ENCODE measurements at regions not wholly inside any gene's neighbourhood (a gene's known extent, or its start where the extent isn't known, plus 50 kb on each side); places are given as distances from the start of the nearest gene placed in this dataset.
"Not testable (repeated sequence)": the region's sequence is repeated elsewhere in the genome, so short reads cannot be mapped to it uniquely, and the experiment has no call there.

DNA sequence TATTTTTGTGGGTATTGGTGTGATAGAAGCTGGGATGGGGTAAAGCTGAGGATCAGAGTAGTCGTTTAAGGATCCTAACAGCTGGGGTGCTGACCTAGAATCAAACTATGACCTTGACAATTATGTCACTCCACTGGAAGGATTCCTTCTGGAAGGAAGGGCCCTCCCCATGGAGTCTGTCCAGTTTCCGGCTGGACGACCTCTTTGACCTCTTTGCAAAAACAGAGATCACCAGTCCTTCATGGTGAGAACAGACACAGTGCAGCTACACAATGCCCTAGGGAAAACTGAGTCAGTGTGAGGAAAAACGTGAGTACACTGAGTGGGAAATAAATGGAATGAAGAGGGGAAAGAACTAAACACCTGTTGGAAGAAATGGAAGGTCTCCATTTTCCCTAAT is 445.6 kb downstream of the MAT2B start:
- no peaks in the 10 kb centered on the region for H3K36me3 ChIP-seq (replicated peaks in 1 of 2; ENCODE audit: control extremely low read depth in 1 of 2, control insufficient read depth in 1 of 2, extremely low read depth in 1 of 2, insufficient read depth in 2 of 2, low read length in 1 of 2)
- 100% methylated on average over 1 of the region's 4 CpGs for WGBS (ENCODE audit: insufficient coverage)
- intact Hi-C loops (cut with micrococcal nuclease), result no loop called here
- DNase-seq (no peak), ATAC-seq (ENCODE audit: low read depth) (no peak)
- no peaks in the 10 kb centered on the region for H3K9me3 ChIP-seq (ENCODE audit: control extremely low read depth in 1 of 3, control insufficient read depth in 2 of 3, insufficient read depth in 1 of 3, low read length in 2 of 3)
- H3K79me2 ChIP-seq (ENCODE audit: control insufficient read depth, insufficient read depth, low read length), result no peaks in the 10 kb centered on the region
- Mint-ChIP-seq H3K27ac (no peak overlapping the region), H3K4me1 (no peaks in the 10 kb centered on the region), H3K9me3 (ENCODE audit: insufficient read depth) (no peaks in the 10 kb centered on the region), H3K27me3 (no peaks in the 10 kb centered on the region), H3K4me3 (no peak overlapping the region)
- no peak overlapping the region for H3K4me2 ChIP-seq (replicated peaks; ENCODE audit: low read depth, low read length, poor library complexity, severe bottlenecking)
- H2AFZ ChIP-seq (ENCODE audit: insufficient read depth, low read depth, low read length, poor library complexity, severe bottlenecking), result no peak overlapping the region
- no peaks in the 10 kb centered on the region for H3K27me3 ChIP-seq (replicated peaks in 1 of 4; ENCODE audit: control extremely low read depth in 1 of 4, control insufficient read depth in 3 of 4, insufficient read depth in 4 of 4, low read length in 3 of 4)
- H4K20me1 ChIP-seq (ENCODE audit: control insufficient read depth, insufficient read depth, low read length, poor library complexity, severe bottlenecking), result no peaks in the 10 kb centered on the region
- H3K27ac ChIP-seq (ENCODE audit: low read length in 2 of 2), result no peak overlapping the region
- TF ChIP-seq, protein P1, sequence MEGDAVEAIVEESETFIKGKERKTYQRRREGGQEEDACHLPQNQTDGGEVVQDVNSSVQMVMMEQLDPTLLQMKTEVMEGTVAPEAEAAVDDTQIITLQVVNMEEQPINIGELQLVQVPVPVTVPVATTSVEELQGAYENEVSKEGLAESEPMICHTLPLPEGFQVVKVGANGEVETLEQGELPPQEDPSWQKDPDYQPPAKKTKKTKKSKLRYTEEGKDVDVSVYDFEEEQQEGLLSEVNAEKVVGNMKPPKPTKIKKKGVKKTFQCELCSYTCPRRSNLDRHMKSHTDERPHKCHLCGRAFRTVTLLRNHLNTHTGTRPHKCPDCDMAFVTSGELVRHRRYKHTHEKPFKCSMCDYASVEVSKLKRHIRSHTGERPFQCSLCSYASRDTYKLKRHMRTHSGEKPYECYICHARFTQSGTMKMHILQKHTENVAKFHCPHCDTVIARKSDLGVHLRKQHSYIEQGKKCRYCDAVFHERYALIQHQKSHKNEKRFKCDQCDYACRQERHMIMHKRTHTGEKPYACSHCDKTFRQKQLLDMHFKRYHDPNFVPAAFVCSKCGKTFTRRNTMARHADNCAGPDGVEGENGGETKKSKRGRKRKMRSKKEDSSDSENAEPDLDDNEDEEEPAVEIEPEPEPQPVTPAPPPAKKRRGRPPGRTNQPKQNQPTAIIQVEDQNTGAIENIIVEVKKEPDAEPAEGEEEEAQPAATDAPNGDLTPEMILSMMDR (IDR thresholded peaks at IDR 0.05), result no peak
- TF ChIP-seq EZH2 (IDR thresholded peaks at IDR 0.05; ENCODE audit: borderline replicate concordance, insufficient read depth, low read depth, low read length, poor library complexity, severe bottlenecking), result no peak
- ChIA-PET POLR2A (no interaction called here), CTCF (interaction anchor here (1.4 kb wide), 1 partner anchor 29 kb away, joined by 3 read pairs; no protein-coding TSS in a partner anchor)
- no peaks in the 10 kb centered on the region for H3K4me1 ChIP-seq (ENCODE audit: control insufficient read depth in 2 of 2, insufficient read depth in 2 of 2, low read length in 2 of 2)
- no peak overlapping the region for H3K4me3 ChIP-seq (ENCODE audit: control extremely low read depth in 1 of 5, extremely low read depth in 1 of 5, insufficient read depth in 1 of 5, low read depth in 2 of 5, low read length in 4 of 5)
- H3K9ac ChIP-seq (ENCODE audit: low read length), result no peak overlapping the region

DNA sequence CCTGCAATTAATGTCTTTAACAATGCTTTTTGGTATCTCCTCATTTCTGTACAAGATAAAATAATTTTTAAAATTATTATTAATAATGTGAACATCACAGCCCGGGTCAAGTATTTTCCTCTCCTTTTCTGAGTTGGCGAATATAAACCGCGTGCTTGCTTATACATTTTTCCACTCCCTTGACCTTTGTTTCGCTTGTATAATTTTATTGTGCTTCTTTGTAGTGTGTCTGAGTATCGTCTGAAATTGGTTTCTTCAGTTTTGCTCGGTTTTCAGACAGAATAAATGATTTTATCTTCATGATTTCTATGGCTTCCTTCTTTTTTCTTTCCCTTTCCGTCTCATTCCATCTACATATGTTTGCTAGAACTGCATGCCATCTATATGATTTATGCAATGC is 448.5 kb downstream of the MAT2B start:
- H3K4me3 Mint-ChIP-seq, result no peak overlapping the region

GRCh38 chr5:163961230-163961629 is 455.8 kb downstream of the MAT2B start:
- H3K36me3 ChIP-seq (replicated peaks in 1 of 2; ENCODE audit: control extremely low read depth in 1 of 2, control insufficient read depth in 1 of 2, extremely low read depth in 1 of 2, insufficient read depth in 2 of 2, low read length in 1 of 2); H3K9me3 ChIP-seq (ENCODE audit: control extremely low read depth in 1 of 3, control insufficient read depth in 2 of 3, insufficient read depth in 1 of 3, low read length in 2 of 3): not testable (repeated sequence)

More for the DNA sequence above, 448.5 kb downstream of the MAT2B start:
- no CpG with 5 or more reads among the region's 8 CpGs for WGBS (ENCODE audit: insufficient coverage)
- Mint-ChIP-seq H3K27ac (no peak overlapping the region), H3K9me3 (ENCODE audit: insufficient read depth) (no peaks in the 10 kb centered on the region), H3K27me3 (no peaks in the 10 kb centered on the region), H3K4me1 (peaks cover 5% of the 10 kb centered on the region)
- CTCF ChIA-PET, result interaction anchor here (0.8 to 1.2 kb wide), 3 partner anchors 29 to 258 kb away, joined by 3 read pairs; no protein-coding TSS in a partner anchor
- TF ChIP-seq, protein P1 (IDR thresholded peaks at IDR 0.05), result no peak
- TF ChIP-seq EZH2 (IDR thresholded peaks at IDR 0.05; ENCODE audit: borderline replicate concordance, insufficient read depth, low read depth, low read length, poor library complexity, severe bottlenecking), result no peak
- H3K36me3 ChIP-seq (replicated peaks in 1 of 2; ENCODE audit: control extremely low read depth in 1 of 2, control insufficient read depth in 1 of 2, extremely low read depth in 1 of 2, insufficient read depth in 2 of 2, low read length in 1 of 2), result no peaks in the 10 kb centered on the region
- no peaks in the 10 kb centered on the region for H3K4me1 ChIP-seq (ENCODE audit: control insufficient read depth in 2 of 2, insufficient read depth in 2 of 2, low read length in 2 of 2)
- H2AFZ ChIP-seq (ENCODE audit: insufficient read depth, low read depth, low read length, poor library complexity, severe bottlenecking), result no peak overlapping the region
- no peaks in the 10 kb centered on the region for H3K27me3 ChIP-seq (replicated peaks in 1 of 4; ENCODE audit: control extremely low read depth in 1 of 4, control insufficient read depth in 3 of 4, insufficient read depth in 4 of 4, low read length in 3 of 4)
- intact Hi-C loops (cut with micrococcal nuclease), result no loop called here
- no peaks in the 10 kb centered on the region for H3K79me2 ChIP-seq (ENCODE audit: control insufficient read depth, insufficient read depth, low read length)
- H3K9me3 ChIP-seq (ENCODE audit: control extremely low read depth in 1 of 3, control insufficient read depth in 2 of 3, insufficient read depth in 1 of 3, low read length in 2 of 3), result no peaks in the 10 kb centered on the region
- POLR2A ChIA-PET, result no interaction called here
- no peak overlapping the region for H3K27ac ChIP-seq (ENCODE audit: low read length in 2 of 2)
- no peak overlapping the region for H3K4me2 ChIP-seq (replicated peaks; ENCODE audit: low read depth, low read length, poor library complexity, severe bottlenecking)
- H3K4me3 ChIP-seq (ENCODE audit: control extremely low read depth in 1 of 5, extremely low read depth in 1 of 5, insufficient read depth in 1 of 5, low read depth in 2 of 5, low read length in 4 of 5), result no peak overlapping the region
- no peak overlapping the region for H3K9ac ChIP-seq (ENCODE audit: low read length)
- ATAC-seq (ENCODE audit: low read depth), result no peak
- no peak for DNase-seq
- H4K20me1 ChIP-seq (ENCODE audit: control insufficient read depth, insufficient read depth, low read length, poor library complexity, severe bottlenecking), result no peaks in the 10 kb centered on the region

More at GRCh38 chr5:163961230-163961629, 455.8 kb downstream of the MAT2B start:
- H3K4me3 ChIP-seq (ENCODE audit: control extremely low read depth in 1 of 5, extremely low read depth in 1 of 5, insufficient read depth in 1 of 5, low read depth in 2 of 5, low read length in 4 of 5); H3K79me2 ChIP-seq (ENCODE audit: control insufficient read depth, insufficient read depth, low read length); POLR2A ChIA-PET; H3K27ac Mint-ChIP-seq; CTCF ChIA-PET; H3K9ac ChIP-seq (ENCODE audit: low read length); DNase-seq; ATAC-seq (ENCODE audit: low read depth); H3K4me1 Mint-ChIP-seq; H3K4me3 Mint-ChIP-seq; H3K4me1 ChIP-seq (ENCODE audit: control insufficient read depth in 2 of 2, insufficient read depth in 2 of 2, low read length in 2 of 2); H3K27me3 Mint-ChIP-seq; H4K20me1 ChIP-seq (ENCODE audit: control insufficient read depth, insufficient read depth, low read length, poor library complexity, severe bottlenecking); H2AFZ ChIP-seq (ENCODE audit: insufficient read depth, low read depth, low read length, poor library complexity, severe bottlenecking); H3K27me3 ChIP-seq (replicated peaks in 1 of 4; ENCODE audit: control extremely low read depth in 1 of 4, control insufficient read depth in 3 of 4, insufficient read depth in 4 of 4, low read length in 3 of 4); intact Hi-C loops (cut with micrococcal nuclease); H3K4me2 ChIP-seq (replicated peaks; ENCODE audit: low read depth, low read length, poor library complexity, severe bottlenecking); H3K9me3 Mint-ChIP-seq (ENCODE audit: insufficient read depth); H3K27ac ChIP-seq (ENCODE audit: low read length in 2 of 2): not testable (repeated sequence)
- WGBS (ENCODE audit: insufficient coverage), result no CpG with 5 or more reads among the region's 5 CpGs
